ENCODE measurements at regions not wholly inside any gene's neighbourhood (a gene's known extent, or its start where the extent isn't known, plus 50 kb on each side); places are given as distances from the start of the nearest gene placed in this dataset.

GRCh38 chr20:40746251-40746650 lies 57.2 kb upstream of the MAFB start:
- TF ChIP-seq CTCF (IDR thresholded peaks at IDR 0.05; ENCODE audit: low read depth, low read length) = no peak
- H3K4me3 ChIP-seq (replicated peaks in 1 of 2; ENCODE audit: low read depth in 2 of 2, low read length in 2 of 2) = no peak overlapping the region
- DNase-seq (ENCODE audit: low read depth in 2 of 2) = no peak

- no peak for TF ChIP-seq CTCF (IDR thresholded peaks at IDR 0.05; ENCODE audit: low read depth, low read length)
- DNase-seq (ENCODE audit: low read depth in 2 of 2) = no peak
- no peak overlapping the region for H3K4me3 ChIP-seq (replicated peaks in 1 of 2; ENCODE audit: low read depth in 2 of 2, low read length in 2 of 2)
Measured at GRCh38 chr20:40748182-40748581, 59.1 kb upstream of the MAFB start.

GRCh38 chr20:40749985-40750506 lies 61.0 kb upstream of the MAFB start:
- H3K4me3 ChIP-seq (replicated peaks in 1 of 2; ENCODE audit: low read depth in 2 of 2, low read length in 2 of 2) = no peak overlapping the region
- peak in 1 of 2 donors; percentile 12 for DNase-seq (ENCODE audit: low read depth in 2 of 2)
- no peak for TF ChIP-seq CTCF (IDR thresholded peaks at IDR 0.05; ENCODE audit: low read depth, low read length)

GRCh38 chr20:40750541-40751035 lies 61.6 kb upstream of the MAFB start:
- DNase-seq (ENCODE audit: low read depth in 2 of 2) = peak in 1 of 2 donors; percentile 6
- no peak for TF ChIP-seq CTCF (IDR thresholded peaks at IDR 0.05; ENCODE audit: low read depth, low read length)
- no peak overlapping the region for H3K4me3 ChIP-seq (replicated peaks in 1 of 2; ENCODE audit: low read depth in 2 of 2, low read length in 2 of 2)

- TF ChIP-seq CTCF (IDR thresholded peaks at IDR 0.05; ENCODE audit: low read depth, low read length) = no peak
- H3K4me3 ChIP-seq (replicated peaks in 1 of 2; ENCODE audit: low read depth in 2 of 2, low read length in 2 of 2) = no peak overlapping the region
- no peak for DNase-seq (ENCODE audit: low read depth in 2 of 2)
Measured at GRCh38 chr20:40753472-40753871, 64.4 kb upstream of the MAFB start.

- peak in 1 of 2 donors; percentile 33 for DNase-seq (ENCODE audit: low read depth in 2 of 2)
- TF ChIP-seq CTCF (IDR thresholded peaks at IDR 0.05; ENCODE audit: low read depth, low read length) = no peak
- no peak overlapping the region for H3K4me3 ChIP-seq (replicated peaks in 1 of 2; ENCODE audit: low read depth in 2 of 2, low read length in 2 of 2)
Measured at GRCh38 chr20:40754339-40754943, 65.4 kb upstream of the MAFB start.

Data from cardiac fibroblast (primary cell).